H9 (cell line): ENCODE measurements at regions not wholly inside any gene's neighbourhood (a gene's known extent, or its start where the extent isn't known, plus 50 kb on each side); places are given as distances from the start of the nearest gene placed in this dataset.

Experiments used
- DNase-seq: peaks from one replicate; pipeline ENCODE4 v3.0.0-alpha.2; 2017
- H2AFZ ChIP-seq: one replicate; pipeline ENCODE4 v1.6.1; 2013; ENCODE audit warnings: mild to moderate bottlenecking, low read length, control low read depth, moderate library complexity
- H2AK5ac ChIP-seq: 2 replicates; pipeline ENCODE4 v1.6.1; 2013; ENCODE audit warnings: low read length, control low read depth, mixed read lengths; ENCODE audit not compliant: insufficient read length
- H2BK120ac ChIP-seq: one replicate; pipeline ENCODE4 v1.6.1; 2013; ENCODE audit warnings: low read depth, mild to moderate bottlenecking, low read length, control low read depth, inconsistent platforms; ENCODE audit not compliant: poor library complexity, severe bottlenecking
- H2BK12ac ChIP-seq: 2 replicates; pipeline ENCODE4 v1.6.1; 2013; ENCODE audit warnings: low read length, control low read depth, mixed read lengths, low read depth; ENCODE audit not compliant: insufficient read length
- H2BK15ac ChIP-seq: 2 replicates; pipeline ENCODE4 v1.6.1; 2013; ENCODE audit warnings: low read depth, low read length, control low read depth
- H2BK20ac ChIP-seq: one replicate; pipeline ENCODE4 v1.6.1; 2013; ENCODE audit warnings: low read depth, mild to moderate bottlenecking, low read length, control low read depth, inconsistent platforms; ENCODE audit not compliant: poor library complexity, severe bottlenecking
- H2BK5ac ChIP-seq: 2 replicates; pipeline ENCODE4 v1.6.1; 2013; ENCODE audit warnings: low read length, control low read depth, mixed read lengths; ENCODE audit not compliant: insufficient read length
- H3K14ac ChIP-seq: 2 replicates; pipeline ENCODE4 v1.6.1; 2013; ENCODE audit warnings: low read length, control low read depth; ENCODE audit not compliant: insufficient read depth
- H3K18ac ChIP-seq: 2 replicates; pipeline ENCODE4 v1.6.1; 2013; ENCODE audit warnings: low read depth, mild to moderate bottlenecking, mixed read lengths, low read length, control low read depth; ENCODE audit not compliant: insufficient read length
- H3K23ac ChIP-seq: 2 replicates; pipeline ENCODE4 v1.6.1; 2013; ENCODE audit warnings: low read length, control low read depth, mixed read lengths, low read depth; ENCODE audit not compliant: insufficient read length
- H3K23me2 ChIP-seq: 2 replicates; pipeline ENCODE4 v1.6.1; 2013; ENCODE audit warnings: low read depth, mild to moderate bottlenecking, mixed read lengths, low read length, control low read depth; ENCODE audit not compliant: insufficient read length, poor library complexity, severe bottlenecking
- H3K27ac ChIP-seq: 2 replicates; pipeline ENCODE4 v1.5.1; 2013; ENCODE audit warnings: low read length, control low read depth, mixed read lengths, low read depth; ENCODE audit not compliant: insufficient read length
- H3K27me3 ChIP-seq: 2 replicates; pipeline ENCODE4 v1.6.1; 2013; ENCODE audit warnings: low read length, control low read depth, inconsistent platforms; ENCODE audit not compliant: insufficient read depth
- H3K4ac ChIP-seq: 2 replicates; pipeline ENCODE4 v1.6.1; 2013; ENCODE audit warnings: low read depth, mild to moderate bottlenecking, control low read depth, inconsistent platforms, low read length, moderate library complexity
- H3K4me1 ChIP-seq: 2 replicates; pipeline ENCODE4 v1.6.1; 2013; ENCODE audit warnings: low read length, control low read depth, inconsistent platforms; ENCODE audit not compliant: insufficient read depth
- H3K4me2 ChIP-seq: 2 replicates; pipeline ENCODE4 v1.6.1; 2013; ENCODE audit warnings: low read length, control low read depth, mixed read lengths; ENCODE audit not compliant: insufficient read length, insufficient read depth
- H3K56ac ChIP-seq: 2 replicates; pipeline ENCODE4 v1.6.1; 2013; ENCODE audit warnings: low read depth, mild to moderate bottlenecking, mixed read lengths, low read length, control low read depth; ENCODE audit not compliant: insufficient read length
- H3K79me1 ChIP-seq: 2 replicates; pipeline ENCODE4 v1.6.1; 2013; ENCODE audit warnings: low read depth, mild to moderate bottlenecking, moderate library complexity, low read length, control low read depth, inconsistent platforms; ENCODE audit not compliant: insufficient read depth, poor library complexity, severe bottlenecking
- H3K79me2 ChIP-seq: 2 replicates; pipeline ENCODE4 v1.6.1; 2013; ENCODE audit warnings: low read length, control low read depth, inconsistent platforms; ENCODE audit not compliant: insufficient read depth
- H3K9ac ChIP-seq: 2 replicates; pipeline ENCODE4 v1.6.1; 2013; ENCODE audit warnings: low read length, control low read depth, mixed read lengths; ENCODE audit not compliant: insufficient read length; ENCODE audit errors: extremely low read depth
- H3K9me3 ChIP-seq: one replicate; pipeline ENCODE4 v1.6.1; 2013; ENCODE audit warnings: low read depth, low read length, inconsistent platforms; ENCODE audit not compliant: control insufficient read depth
- H3T11ph ChIP-seq: one replicate; pipeline ENCODE4 v1.6.1; 2013; ENCODE audit warnings: mild to moderate bottlenecking, low read length, control low read depth, inconsistent platforms
- H4K20me1 ChIP-seq: one replicate; pipeline ENCODE4 v1.6.1; 2013; ENCODE audit not compliant: control insufficient read depth, insufficient read length, insufficient read depth
- H4K5ac ChIP-seq: 2 replicates; pipeline ENCODE4 v1.6.1; 2013; ENCODE audit warnings: low read depth, mild to moderate bottlenecking, mixed read lengths, low read length, control low read depth; ENCODE audit not compliant: insufficient read length
- H4K8ac ChIP-seq: replicated peaks from 2 replicates; pipeline ENCODE4 v1.6.1; 2013; ENCODE audit warnings: low read length, control low read depth, mixed read lengths, low read depth; ENCODE audit not compliant: insufficient read length
- H4K91ac ChIP-seq: 2 replicates; pipeline ENCODE4 v1.6.1; 2013; ENCODE audit warnings: low read depth, mild to moderate bottlenecking, moderate library complexity, mixed read lengths, low read length, control low read depth; ENCODE audit not compliant: insufficient read length
- H3K27ac Mint-ChIP-seq, 3 experiments: 2 replicates in 2 of 3; 3 replicates in 1 of 3; pipeline ENCODE4 v1.8.0; 2020 to 2021; ENCODE audit warnings: mixed read lengths in 3 of 3, mild to moderate bottlenecking in 1 of 3, moderate library complexity in 1 of 3
- H3K27me3 Mint-ChIP-seq: 2 replicates; pipeline ENCODE4 v1.8.0; 2021; ENCODE audit warnings: low read depth, mild to moderate bottlenecking, moderate library complexity, mixed read lengths
- H3K36me3 Mint-ChIP-seq, 3 experiments: 2 replicates in 2 of 3; 3 replicates in 1 of 3; pipeline ENCODE4 v1.8.0; 2020 to 2021; ENCODE audit warnings: low read depth in 3 of 3, mixed read lengths in 3 of 3; ENCODE audit not compliant: insufficient read depth in 1 of 3
- H3K4me1 Mint-ChIP-seq, 2 experiments: 2 replicates each; pipeline ENCODE4 v1.8.0; 2020; ENCODE audit warnings: mixed read lengths in 2 of 2
- H3K4me3 Mint-ChIP-seq, 2 experiments: 2 replicates in 1 of 2; 3 replicates in 1 of 2; pipeline ENCODE4 v1.8.0; 2020 to 2021; ENCODE audit warnings: mild to moderate bottlenecking in 2 of 2, mixed read lengths in 2 of 2, moderate library complexity in 1 of 2
- H3K9me3 Mint-ChIP-seq, 2 experiments: 2 replicates in 1 of 2; 3 replicates in 1 of 2; pipeline ENCODE4 v1.8.0; 2020; ENCODE audit warnings: mild to moderate bottlenecking in 2 of 2, mixed read lengths in 2 of 2, moderate library complexity in 1 of 2
- TF ChIP-seq, protein P1 (sequence below): fragments of 200-600 bp; sonication (generic); conservative IDR thresholded peaks from 3 replicates; pipeline ENCODE4 v1.8.0; 2021; ENCODE audit warnings: antibody characterized with exemption, mild to moderate bottlenecking

DNA sequence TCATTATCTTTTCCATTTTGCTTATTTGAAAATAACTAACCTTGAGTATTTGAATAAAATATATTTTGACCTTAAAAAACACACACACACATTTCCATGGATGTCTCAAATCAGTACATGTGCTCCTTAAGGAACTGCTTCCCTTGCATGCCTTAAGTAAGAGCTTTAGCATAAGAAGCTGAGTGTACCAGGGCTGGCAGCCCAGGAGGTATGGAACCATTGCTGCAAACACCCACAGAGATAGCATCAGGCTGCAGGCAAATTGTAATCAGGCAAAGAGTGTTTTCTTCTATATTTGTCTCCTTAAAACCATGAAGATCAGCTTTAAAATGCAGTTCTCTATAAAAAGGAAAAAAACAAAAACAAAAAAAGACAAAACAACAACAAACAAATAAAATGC, 160.6 kb downstream of the PLK2 start:
- Histone ChIP-seq H2BK12ac (no peak overlapping the region), H2BK120ac (no peak overlapping the region), H3K56ac (no peak overlapping the region), H3K23ac (no peak overlapping the region), H3K18ac (no peak overlapping the region), H2AFZ (no peak overlapping the region), H4K91ac (no peak overlapping the region), H3K9ac (no peak overlapping the region), H4K20me1 (no peaks in the 10 kb centered on the region), H3K14ac (no peak overlapping the region), H3K23me2 (no peaks in the 10 kb centered on the region), H3T11ph (no peak overlapping the region), H3K79me1 (no peaks in the 10 kb centered on the region), H2AK5ac (no peak overlapping the region), H3K27me3 (no peaks in the 10 kb centered on the region), H3K9me3 (no peaks in the 10 kb centered on the region), H2BK5ac (no peak overlapping the region), H2BK15ac (no peak overlapping the region), H4K5ac (no peak overlapping the region), H2BK20ac (no peak overlapping the region), H3K79me2 (no peaks in the 10 kb centered on the region), H4K8ac (no peak overlapping the region), H3K4me1 (no peaks in the 10 kb centered on the region), H3K4me2 (no peak overlapping the region), H3K4ac (no peak overlapping the region), H3K27ac (no peak overlapping the region)
- no peak overlapping the region for H3K27ac Mint-ChIP-seq
- no peaks in the 10 kb centered on the region for H3K27me3 Mint-ChIP-seq
- H3K4me1 Mint-ChIP-seq: peaks cover 3% of the 10 kb centered on the region in 2 experiments; a peak in 2 of 4 replicates
- H3K4me3 Mint-ChIP-seq: no peak overlapping the region
- H3K9me3 Mint-ChIP-seq: no peaks in the 10 kb centered on the region
- DNase-seq: no peak
- TF ChIP-seq, protein P1, sequence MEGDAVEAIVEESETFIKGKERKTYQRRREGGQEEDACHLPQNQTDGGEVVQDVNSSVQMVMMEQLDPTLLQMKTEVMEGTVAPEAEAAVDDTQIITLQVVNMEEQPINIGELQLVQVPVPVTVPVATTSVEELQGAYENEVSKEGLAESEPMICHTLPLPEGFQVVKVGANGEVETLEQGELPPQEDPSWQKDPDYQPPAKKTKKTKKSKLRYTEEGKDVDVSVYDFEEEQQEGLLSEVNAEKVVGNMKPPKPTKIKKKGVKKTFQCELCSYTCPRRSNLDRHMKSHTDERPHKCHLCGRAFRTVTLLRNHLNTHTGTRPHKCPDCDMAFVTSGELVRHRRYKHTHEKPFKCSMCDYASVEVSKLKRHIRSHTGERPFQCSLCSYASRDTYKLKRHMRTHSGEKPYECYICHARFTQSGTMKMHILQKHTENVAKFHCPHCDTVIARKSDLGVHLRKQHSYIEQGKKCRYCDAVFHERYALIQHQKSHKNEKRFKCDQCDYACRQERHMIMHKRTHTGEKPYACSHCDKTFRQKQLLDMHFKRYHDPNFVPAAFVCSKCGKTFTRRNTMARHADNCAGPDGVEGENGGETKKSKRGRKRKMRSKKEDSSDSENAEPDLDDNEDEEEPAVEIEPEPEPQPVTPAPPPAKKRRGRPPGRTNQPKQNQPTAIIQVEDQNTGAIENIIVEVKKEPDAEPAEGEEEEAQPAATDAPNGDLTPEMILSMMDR: no peak
- no peaks in the 10 kb centered on the region; a peak in 1 of 7 replicates for H3K36me3 Mint-ChIP-seq
